RWPE2 (cell line): ENCODE measurements at regions not wholly inside any gene's neighbourhood (a gene's known extent, or its start where the extent isn't known, plus 50 kb on each side); places are given as distances from the start of the nearest gene placed in this dataset.

Experiments used
- ATAC-seq: fragments of 200-7000 bp; cut with Tn5 transposase; 3 replicates; pipeline ENCODE4 v1.9.1; 2021; ENCODE audit warnings: low read depth
- DNase-seq: peaks from one replicate; pipeline ENCODE4 v3.0.0-alpha.2; 2020; ENCODE audit warnings: low spot score
- H3K27ac ChIP-seq: fragments of 450-650 bp; 2 replicates; pipeline ENCODE4 v1.5.1; 2017; ENCODE audit warnings: mild to moderate bottlenecking; ENCODE audit not compliant: poor library complexity, severe bottlenecking
- H3K27me3 ChIP-seq: fragments of 250-450 bp; sonication (Bioruptor Pico); 2 replicates; pipeline ENCODE4 v1.5.1; 2021; ENCODE audit warnings: mild to moderate bottlenecking, moderate library complexity; ENCODE audit not compliant: insufficient read depth, poor library complexity, severe bottlenecking
- H3K36me3 ChIP-seq: fragments of 250-450 bp; sonication (Bioruptor Pico); 2 replicates; pipeline ENCODE4 v1.5.1; 2020; ENCODE audit warnings: low read depth, mild to moderate bottlenecking, moderate library complexity
- H3K4me1 ChIP-seq: fragments of 250-450 bp; sonication (Bioruptor Pico); 2 replicates; pipeline ENCODE4 v1.5.1; 2021; ENCODE audit warnings: mild to moderate bottlenecking, moderate library complexity; ENCODE audit not compliant: insufficient read depth, poor library complexity, severe bottlenecking
- H3K4me3 ChIP-seq: fragments of 250-450 bp; sonication (Bioruptor Pico); 2 replicates; pipeline ENCODE4 v1.5.1; 2021; ENCODE audit warnings: mild to moderate bottlenecking, moderate library complexity; ENCODE audit not compliant: severe bottlenecking
- H3K9me3 ChIP-seq: fragments of 250-450 bp; sonication (Bioruptor Pico); 2 replicates; pipeline ENCODE4 v1.5.1; 2021; ENCODE audit warnings: mild to moderate bottlenecking, moderate library complexity; ENCODE audit not compliant: severe bottlenecking
- TF ChIP-seq, protein P1 (sequence below): fragments of 450-650 bp; IDR thresholded peaks from one replicate; pipeline ENCODE4 v1.5.1; 2017; ENCODE audit warnings: mild to moderate bottlenecking, moderate library complexity; ENCODE audit not compliant: poor library complexity, severe bottlenecking

DNA sequence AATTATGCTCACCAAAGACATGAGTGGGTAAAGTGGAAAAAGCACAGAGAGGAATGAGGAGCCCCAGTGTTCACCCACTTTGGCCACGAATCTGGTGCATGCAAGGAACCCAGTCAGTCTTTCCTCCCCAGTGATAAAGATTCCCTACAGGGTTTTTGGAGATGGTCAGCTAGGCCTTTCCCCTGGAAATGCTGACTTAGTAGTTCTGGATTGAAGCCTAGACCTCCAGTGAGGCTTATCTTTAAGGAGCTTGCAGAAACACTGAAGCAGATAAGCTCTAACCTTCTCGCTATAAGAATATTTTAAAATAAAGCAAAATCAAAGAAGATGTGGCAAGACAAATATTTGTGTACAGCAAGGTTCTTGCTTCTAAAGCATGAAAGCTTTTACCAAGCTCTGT, 178.3 kb upstream of the CCDC68 start:
- Histone ChIP-seq H3K9me3 (no peaks in the 10 kb centered on the region), H3K4me3 (no peak overlapping the region), H3K27me3 (no peaks in the 10 kb centered on the region), H3K27ac (peak overlapping the region; percentile 34), H3K4me1 (no peaks in the 10 kb centered on the region), H3K36me3 (no peaks in the 10 kb centered on the region)
- DNase-seq = no peak
- no peak for ATAC-seq
- TF ChIP-seq, protein P1, sequence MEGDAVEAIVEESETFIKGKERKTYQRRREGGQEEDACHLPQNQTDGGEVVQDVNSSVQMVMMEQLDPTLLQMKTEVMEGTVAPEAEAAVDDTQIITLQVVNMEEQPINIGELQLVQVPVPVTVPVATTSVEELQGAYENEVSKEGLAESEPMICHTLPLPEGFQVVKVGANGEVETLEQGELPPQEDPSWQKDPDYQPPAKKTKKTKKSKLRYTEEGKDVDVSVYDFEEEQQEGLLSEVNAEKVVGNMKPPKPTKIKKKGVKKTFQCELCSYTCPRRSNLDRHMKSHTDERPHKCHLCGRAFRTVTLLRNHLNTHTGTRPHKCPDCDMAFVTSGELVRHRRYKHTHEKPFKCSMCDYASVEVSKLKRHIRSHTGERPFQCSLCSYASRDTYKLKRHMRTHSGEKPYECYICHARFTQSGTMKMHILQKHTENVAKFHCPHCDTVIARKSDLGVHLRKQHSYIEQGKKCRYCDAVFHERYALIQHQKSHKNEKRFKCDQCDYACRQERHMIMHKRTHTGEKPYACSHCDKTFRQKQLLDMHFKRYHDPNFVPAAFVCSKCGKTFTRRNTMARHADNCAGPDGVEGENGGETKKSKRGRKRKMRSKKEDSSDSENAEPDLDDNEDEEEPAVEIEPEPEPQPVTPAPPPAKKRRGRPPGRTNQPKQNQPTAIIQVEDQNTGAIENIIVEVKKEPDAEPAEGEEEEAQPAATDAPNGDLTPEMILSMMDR = no peak

- Histone ChIP-seq H3K9me3 (no peaks in the 10 kb centered on the region), H3K27ac (peak overlapping the region; percentile 34), H3K27me3 (no peaks in the 10 kb centered on the region), H3K4me1 (no peaks in the 10 kb centered on the region), H3K4me3 (no peak overlapping the region), H3K36me3 (no peaks in the 10 kb centered on the region)
- TF ChIP-seq, protein P1 = no peak
- ATAC-seq (peak; percentile 61; the same call in 2 of the 3 replicates), DNase-seq (no peak)
Observed at GRCh38 chr18:55136864-55137263, 177.6 kb upstream of the CCDC68 start.

GRCh38 chr18:55136258-55136657, 177.0 kb upstream of the CCDC68 start:
- H3K27me3 ChIP-seq = no peaks in the 10 kb centered on the region
- DNase-seq = no peak
- no peaks in the 10 kb centered on the region for H3K36me3 ChIP-seq
- TF ChIP-seq, protein P1 = no peak
- no peak overlapping the region for H3K4me3 ChIP-seq
- peak overlapping the region; percentile 34 for H3K27ac ChIP-seq
- no peaks in the 10 kb centered on the region for H3K4me1 ChIP-seq
- H3K9me3 ChIP-seq = no peaks in the 10 kb centered on the region
- no peak for ATAC-seq

DNA sequence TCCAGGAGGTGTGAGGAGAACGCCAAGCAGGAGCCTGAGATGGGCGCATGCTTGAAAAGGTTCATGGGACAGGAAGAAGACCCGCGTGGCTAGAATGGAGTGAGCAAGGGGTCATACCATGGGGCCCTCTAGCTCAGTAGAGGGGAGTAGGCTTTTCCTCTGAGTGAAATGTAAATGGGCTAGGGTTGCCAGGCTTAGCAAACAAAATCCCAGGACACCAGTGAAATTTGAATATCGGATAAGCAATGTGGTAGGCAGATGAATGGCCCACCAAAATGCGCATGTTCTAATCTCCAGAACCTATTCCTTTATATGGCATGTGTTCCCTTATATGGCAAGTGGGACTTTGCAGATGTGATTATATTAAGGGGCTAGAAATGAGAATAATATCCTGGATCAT, 174.1 kb upstream of the CCDC68 start:
- TF ChIP-seq, protein P1 = no peak
- ATAC-seq = no peak

GRCh38 chr18:55128437-55128836, 169.2 kb upstream of the CCDC68 start:
- Histone ChIP-seq H3K9me3 (no peaks in the 10 kb centered on the region), H3K4me1 (no peaks in the 10 kb centered on the region), H3K27me3 (no peaks in the 10 kb centered on the region), H3K4me3 (no peak overlapping the region), H3K36me3 (no peaks in the 10 kb centered on the region), H3K27ac (no peak overlapping the region)
- ATAC-seq = no peak
- DNase-seq = no peak
- TF ChIP-seq, protein P1 = no peak

More for the DNA sequence above, 174.1 kb upstream of the CCDC68 start:
- Histone ChIP-seq H3K9me3 (no peaks in the 10 kb centered on the region), H3K4me1 (no peaks in the 10 kb centered on the region), H3K27ac (no peak overlapping the region), H3K4me3 (no peak overlapping the region), H3K27me3 (no peaks in the 10 kb centered on the region), H3K36me3 (no peaks in the 10 kb centered on the region)
- no peak for DNase-seq
